GM19438 (cell line): ENCODE measurements at regions not wholly inside any gene's neighbourhood (a gene's known extent, or its start where the extent isn't known, plus 50 kb on each side); places are given as distances from the start of the nearest gene placed in this dataset.
"Not testable (repeated sequence)": the region's sequence is repeated elsewhere in the genome, so short reads cannot be mapped to it uniquely, and the experiment has no call there.

Experiments used
- ATAC-seq: cut with Tn5 transposase; IDR thresholded peaks from one replicate; pipeline ENCODE4 v1.9.1; 2021; ENCODE audit warnings: low read depth; ENCODE audit not compliant: unreplicated experiment

DNA sequence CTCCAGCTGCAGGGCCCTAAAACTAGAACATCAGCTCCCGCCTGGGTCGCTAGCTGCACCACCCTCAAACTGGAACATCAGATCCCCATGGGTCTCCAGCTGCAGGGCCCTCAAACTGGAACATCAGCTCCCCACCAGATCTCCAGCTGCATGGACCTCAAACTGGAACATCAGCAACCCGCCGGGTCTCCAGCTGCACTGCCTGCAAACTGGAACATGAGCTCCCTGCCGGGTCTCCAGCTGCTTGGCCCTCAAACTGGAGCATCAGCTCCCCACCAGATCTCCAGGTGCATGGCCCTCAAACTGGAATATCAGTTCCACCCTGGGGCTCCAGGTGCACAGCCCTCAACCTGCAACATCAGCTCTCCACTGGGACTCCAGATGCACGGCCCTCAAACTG, 82.7 kb downstream of the TFRC start:
- ATAC-seq, result not testable (repeated sequence)

DNA sequence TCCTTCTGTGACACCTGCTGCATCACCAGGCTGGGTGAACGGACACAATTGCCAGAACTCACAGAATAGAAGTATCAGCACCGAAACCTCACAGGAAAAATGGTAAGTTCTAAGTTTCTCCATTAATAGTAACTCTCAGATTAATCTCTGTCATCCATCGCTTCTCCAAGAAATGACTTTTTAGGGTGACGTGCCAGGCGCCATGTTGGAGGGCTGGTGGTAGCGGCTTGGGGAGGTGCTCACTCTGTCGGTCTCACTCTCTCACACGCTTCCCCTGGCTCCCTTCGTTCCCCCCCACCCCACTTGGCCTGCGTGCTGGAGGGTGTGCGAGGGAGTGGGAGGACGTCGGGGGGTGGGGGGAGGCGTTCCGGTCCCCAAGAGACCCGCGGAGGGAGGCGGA, 85.6 kb downstream of the TFRC start:
- ATAC-seq, result not testable (repeated sequence)

DNA sequence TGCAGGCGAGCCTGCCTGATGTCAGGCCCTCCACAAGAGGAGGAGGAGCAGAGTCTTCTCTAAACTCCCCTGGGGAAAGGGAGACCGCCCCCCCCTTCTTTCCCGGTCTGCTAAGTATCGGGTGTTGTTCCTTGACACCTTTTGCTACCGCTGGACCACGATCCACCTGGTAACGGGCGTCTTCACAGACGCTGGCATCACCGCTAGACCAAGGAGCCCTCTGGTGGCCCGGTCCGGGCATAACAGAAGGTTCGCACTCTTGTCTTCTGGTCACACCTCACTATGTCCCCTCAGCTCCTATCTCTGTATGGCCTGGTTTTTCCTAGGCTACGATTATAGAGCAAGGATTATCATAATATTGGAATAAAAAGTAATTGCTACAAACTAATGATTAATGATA, 86.0 kb upstream of the TNK2 start:
- not testable (repeated sequence) for ATAC-seq

DNA sequence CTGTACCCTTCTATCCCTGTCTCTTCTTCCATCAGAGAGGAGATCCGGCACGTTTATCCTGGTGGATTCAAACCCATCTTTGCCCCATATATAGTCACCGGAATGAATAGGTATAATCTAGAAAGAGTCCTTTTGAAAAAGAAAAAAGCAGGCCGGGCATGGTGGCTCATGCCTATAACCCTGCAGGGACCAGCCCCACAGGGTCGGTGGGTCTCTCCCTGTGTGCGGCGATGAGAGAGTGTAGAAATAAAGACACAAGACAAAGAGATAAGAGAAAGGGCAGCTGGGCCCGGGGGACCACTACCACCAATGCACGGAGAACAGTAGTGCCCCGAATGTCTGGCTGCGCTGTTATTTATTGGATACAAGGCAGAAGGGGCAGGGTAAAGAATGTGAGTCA, 85.3 kb upstream of the TNK2 start:
- ATAC-seq, result not testable (repeated sequence)

DNA sequence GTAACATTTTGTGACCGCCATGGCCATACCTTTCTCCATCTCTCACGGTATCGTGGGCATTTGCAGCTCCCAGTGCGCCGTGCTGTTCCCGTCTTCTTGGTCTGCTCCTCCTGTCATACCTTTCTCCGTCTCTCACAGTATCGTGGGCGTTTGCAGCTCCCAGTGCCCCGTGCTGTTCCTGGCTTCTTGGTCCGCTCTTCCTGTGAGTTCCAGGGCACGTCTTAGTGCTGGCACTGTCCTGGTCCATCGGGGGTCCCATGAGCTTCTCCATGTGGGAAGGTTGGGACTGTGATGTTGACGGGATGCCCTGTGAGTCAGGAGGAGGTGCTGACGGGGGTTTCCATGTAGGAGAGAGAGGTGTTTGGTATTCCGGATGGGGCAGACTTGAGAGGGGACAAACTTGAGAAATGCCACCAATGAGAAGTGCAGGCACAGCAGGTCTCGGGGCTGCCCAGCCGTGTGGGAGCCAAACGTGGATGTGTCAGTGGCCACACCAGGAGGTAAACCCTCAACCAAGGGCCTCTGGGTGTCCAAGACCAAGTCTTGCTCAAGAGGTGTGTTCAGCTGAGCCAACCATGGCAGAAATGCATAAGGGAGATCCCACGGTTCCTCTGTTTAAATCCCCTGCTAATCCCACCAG, 84.7 kb upstream of the TNK2 start:
- not testable (repeated sequence) for ATAC-seq

DNA sequence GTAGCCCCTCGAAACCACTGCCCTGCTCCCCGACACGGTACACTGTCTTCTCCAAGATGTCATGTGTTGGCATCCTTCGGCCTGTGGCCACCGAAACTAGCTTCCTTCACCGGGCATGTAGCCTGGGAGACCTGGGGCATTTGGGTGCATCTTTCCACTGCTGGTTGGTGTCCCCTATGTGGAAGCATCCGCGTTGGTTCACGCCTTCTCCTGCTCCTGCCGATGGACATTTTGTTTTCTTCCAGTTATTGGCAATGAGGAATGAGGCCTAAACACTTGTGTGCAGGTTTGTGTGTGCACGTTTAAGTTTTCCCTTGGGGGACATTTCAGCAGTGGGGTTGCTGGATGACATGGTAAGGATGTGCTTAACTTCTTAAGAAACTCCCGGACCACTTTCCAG, 83.6 kb upstream of the TNK2 start:
- not testable (repeated sequence) for ATAC-seq

DNA sequence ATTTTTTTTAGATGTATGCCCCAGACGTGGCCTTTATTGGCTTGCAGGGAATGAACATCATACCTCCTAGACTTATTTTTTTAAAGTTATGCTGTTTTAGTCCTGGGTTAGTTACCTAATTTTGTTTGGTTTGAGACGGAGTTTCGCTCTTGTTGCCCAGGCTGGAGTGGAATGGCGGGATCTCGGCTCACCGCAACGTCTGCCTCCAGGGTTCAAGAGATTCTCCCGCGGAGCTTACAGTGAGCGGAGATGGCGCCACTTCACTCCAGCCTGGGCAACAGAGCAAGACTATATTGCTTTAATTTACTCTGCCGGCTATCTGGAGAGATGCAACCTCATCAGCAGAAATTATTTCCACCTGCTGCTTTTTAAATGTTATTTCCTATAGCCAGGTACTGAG, 82.9 kb upstream of the TNK2 start:
- not testable (repeated sequence) for ATAC-seq

DNA sequence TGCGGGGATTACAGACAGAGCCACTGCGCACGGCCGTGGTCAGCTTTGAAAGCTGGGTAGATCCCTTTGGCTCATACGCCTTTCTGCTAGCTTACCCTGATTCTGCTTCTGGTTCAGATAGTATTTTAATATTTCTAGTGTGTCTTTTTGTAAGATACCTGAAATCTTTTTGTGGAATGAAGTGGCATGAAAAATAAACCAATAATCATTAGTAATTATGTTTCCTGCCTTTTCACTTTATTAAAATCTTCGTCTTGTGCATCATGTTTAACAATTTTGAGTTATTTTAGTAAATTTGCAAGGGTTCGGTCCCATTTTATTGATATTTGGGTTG, 82.5 kb upstream of the TNK2 start:
- not testable (repeated sequence) for ATAC-seq

DNA sequence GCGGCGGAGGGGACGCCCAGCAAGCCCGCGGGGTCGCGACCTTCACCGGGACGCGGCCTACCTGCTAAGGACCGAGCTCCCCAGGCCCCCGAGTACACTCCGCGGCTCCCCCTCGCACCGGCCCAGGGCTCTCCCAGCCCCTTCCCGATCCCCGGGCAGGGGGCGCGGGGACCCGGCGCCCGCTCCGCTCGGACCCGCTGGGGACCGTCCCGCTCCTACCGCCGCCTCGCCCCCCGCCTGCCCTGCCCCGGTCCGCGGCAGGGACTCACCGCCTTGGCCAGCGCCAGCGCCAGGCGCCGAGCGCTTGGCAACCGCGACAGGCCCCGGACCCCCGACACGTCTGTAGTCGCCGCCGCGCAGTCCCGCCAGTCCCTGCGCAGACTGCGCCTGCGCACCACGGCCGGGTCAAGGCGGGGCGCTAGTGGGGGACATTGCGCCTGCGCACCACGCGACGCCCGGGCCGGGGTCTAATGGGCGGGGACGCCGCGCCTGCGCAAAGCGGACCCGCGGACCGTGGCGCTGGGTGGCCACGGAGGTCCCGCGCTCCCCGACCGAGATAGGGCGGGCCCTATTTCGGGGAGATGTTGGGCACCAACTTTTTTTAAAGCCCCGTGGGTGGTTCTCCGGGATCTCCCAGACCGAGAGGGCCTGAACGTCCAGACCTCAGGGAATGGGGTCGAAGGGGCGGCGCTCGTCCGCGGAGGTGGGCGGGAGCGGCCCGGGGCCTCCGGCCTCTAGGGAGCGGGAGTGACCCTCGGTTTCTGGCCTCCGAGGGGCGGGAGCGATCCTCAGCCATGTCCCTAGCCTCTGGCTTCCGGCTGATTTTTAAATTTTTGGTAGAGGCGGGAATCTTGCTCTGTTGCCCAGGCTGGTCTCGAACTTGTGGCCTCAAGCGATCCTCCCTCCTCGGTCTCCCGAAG, 81.8 kb upstream of the TNK2 start:
- peak; percentile 84 for ATAC-seq

DNA sequence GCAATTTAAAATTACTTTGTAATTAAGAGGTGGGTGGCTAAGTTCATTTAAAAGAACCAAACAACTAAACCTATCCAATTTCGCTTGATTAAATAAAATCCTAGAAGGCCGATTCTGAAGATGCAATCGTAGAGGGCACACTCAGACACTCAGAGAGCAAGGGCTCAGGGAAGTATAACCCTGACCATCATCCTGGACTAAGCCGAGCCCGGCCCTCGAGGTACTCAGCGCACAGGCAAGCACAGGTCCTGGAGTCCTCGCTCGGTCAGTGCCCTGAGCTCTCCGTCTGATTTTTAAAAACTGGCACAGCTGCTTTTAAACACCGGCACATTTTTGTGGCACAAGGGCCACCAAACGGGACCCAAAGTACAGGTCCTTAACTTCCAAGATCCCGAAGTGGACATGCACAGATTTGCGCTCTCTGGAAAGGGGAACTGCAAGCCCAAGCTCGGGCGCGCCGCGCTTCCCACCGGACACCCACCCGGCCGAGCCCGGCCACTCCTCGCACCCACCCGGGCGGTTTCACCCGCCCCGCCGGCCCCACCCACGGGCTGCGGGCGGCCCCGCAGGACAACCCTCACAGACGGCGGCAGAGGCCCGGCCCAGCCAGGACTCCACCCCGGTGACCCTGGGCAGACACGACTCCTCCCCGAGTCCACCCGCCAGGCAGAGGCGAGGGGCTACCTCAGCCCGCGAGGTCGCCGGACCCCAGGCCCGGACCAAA, 81.0 kb upstream of the TNK2 start:
- ATAC-seq, result peak; percentile 35

DNA sequence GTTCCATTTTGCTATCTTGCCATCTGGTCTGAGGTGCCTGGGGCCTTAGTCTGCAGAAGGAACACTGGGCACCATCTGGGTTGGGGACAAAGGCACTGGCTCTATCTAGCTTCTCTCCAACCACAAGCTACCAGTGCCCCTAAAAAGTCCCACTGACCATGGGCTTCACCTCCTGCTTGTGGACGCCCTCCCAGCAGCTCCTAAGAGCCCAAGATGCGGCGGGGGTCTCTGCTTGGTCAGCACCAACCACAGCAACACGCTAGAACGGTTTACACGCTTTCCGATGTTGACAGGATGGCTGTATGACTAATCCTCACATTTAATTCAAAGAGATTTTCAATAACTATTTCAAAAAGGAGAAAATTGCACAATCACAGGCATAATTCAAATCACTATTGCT, 80.4 kb upstream of the TNK2 start:
- ATAC-seq, result not testable (repeated sequence)

DNA sequence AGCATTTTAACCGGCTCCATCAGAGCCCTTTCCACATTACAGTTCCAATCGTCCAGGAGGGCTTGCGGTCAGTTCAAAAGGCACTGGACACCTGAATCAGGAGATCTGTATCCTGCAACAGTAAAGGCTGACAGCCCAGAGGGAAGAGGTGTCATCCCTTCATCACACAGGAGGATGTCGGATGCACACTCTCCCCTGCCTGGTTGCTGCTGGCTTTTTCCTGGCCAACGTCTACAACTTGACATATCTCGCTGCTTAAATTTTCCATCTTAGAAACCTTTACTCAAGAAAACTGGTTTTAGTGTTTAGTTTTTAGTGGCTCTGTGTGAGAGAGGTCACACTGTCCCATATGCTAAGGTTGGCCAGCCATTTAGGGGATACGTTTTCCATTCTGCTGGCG, 78.7 kb upstream of the TNK2 start:
- not testable (repeated sequence) for ATAC-seq

DNA sequence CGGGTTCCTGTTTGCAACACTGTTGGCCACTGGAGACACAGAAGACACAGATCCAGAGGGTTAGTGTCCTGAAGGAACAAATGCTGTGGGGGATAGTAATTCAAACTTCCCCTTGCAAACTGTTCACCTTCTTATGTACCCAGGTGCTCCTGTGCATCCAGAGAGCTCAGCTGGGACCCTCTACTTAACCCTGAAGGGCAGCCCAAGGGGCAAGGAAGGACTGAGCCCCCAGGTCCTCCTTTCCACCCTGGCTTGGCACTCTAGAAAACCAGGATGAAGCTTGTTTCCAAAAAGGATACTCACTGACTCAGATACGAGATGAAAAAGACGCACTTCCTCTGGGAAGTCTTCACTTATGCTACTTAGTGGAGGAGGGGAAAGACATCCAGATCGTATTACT, 78.2 kb upstream of the TNK2 start:
- ATAC-seq, result not testable (repeated sequence)

DNA sequence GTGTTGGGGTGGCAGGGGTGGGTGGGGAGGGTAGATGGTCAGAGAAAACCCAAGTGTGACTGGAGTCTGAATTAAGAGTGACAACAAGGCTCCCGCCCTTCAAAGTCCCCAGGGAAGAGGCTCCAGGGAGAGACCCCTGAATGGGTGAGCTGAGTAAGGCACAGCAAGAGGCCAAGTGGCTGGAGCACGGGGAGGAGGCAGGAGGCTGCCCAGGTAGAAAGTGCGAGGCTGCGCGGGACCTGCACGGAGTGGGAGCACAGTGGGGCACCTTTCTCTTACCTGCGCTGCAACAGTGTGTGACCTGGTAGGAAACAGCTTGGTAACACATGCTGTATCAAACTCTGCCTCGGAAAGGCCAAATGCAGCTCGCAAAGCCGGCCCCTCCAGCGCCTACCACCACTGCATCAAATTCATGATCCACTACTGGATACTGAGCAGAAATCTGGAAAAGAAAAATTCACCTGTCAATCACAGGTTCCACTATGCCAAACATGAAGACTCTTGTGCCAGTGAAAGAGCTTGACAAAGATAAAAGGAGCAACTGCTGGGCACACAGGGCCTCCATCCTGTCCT, 77.1 kb upstream of the TNK2 start:
- not testable (repeated sequence) for ATAC-seq

DNA sequence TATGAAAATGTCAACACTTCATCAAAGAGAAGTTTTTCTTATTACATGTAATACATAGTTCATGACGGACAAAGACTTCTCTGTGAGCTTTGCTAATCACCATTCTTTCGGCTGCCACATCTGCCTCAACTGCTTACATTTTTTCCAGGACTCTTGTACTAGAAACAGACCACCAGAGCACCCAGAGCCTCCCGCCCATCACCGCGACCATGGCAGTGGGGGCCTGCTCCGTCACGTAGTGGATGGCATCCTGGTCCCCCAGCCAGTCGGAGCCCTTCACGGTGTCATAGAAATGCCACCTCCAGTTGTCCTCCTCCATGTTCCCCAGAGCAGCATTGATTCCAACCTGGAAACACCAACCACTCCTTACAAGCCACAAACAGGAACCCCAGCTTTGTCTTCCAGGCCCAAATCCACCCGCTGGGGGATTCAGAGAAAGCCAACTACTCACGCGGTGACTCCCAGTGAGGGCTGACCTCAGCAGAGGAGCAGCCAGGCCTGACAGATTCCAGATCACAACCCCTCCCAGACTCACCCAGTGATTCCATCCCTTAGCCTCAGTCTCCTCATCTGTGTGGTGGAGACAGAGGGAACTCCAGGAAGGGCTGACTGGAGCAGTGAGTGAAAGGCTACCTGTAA, 76.2 kb upstream of the TNK2 start:
- not testable (repeated sequence) for ATAC-seq

DNA sequence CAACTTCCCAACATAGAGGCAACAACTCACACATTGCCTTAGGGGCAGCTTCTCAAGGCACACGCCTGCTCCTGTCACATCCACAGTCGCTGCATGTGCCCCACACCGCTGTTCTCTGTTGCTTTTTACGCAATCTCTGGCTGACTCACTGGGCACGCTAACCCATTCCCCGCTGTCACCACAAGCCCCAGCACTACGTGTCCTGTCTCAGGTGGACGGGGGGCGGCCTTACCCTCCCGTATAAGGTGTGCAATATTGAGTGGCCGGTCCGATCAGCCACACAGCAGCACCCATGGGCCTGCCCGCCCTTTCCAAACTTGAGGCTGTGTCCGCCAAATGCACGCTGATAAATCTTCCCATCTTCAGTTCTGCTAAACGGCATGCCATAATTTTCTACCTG, 75.5 kb upstream of the TNK2 start:
- ATAC-seq, result not testable (repeated sequence)

DNA sequence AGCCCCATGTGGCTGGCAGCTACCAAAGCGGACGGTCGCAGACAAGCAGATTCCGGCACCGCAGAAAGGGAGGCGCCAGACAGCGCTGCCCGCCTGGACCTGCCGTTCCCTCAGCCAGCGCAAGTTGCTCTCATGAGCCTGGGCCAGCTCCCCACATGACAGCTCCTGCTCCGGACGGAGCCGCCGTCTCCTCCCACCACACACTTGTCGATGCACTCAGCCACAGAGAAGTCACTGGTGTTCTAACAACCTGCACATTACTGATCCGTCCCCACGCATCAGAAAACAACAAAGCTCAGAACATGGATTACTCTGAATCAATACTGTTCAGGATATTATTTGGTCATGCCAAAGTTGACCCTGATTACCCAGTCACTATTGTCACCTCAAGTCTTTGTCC, 74.4 kb upstream of the TNK2 start:
- not testable (repeated sequence) for ATAC-seq

DNA sequence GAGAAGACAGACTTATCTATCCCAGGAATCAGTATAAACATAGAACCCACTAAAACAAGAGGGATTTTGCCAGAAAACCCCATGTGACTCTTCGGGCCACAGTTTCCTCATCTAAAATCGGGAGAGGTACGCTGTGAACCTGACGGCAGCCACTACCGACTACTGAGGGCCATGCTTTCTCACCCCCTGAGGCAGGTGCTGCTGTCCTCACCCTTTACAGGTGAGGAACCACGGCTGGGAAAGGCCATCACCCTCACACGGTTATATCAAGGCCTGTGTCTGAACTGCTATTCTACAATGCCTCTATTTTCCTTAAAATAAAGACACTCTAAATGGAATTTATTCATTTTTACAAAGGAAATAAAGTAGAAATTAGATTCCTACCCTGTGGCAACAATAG, 73.4 kb upstream of the TNK2 start:
- ATAC-seq, result not testable (repeated sequence)

DNA sequence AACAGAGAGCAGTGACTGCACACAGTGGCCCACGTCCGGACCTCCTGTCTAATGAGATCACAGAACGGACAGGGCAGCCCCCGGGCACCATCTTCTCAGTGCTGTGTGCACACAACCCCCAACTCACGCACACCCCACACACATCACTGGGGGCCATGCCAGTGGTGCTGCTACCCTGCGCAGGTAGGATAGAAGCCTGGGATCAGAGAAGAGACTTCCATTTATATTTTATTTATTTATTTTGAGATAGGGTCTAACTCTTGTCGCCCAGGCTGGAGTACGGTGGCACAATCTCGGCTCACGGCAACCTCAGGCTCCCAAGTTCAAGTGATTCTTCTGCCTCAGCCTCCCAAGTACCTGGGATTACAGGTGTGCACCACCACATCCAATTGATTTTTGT, 71.5 kb upstream of the TNK2 start:
- ATAC-seq, result not testable (repeated sequence)

DNA sequence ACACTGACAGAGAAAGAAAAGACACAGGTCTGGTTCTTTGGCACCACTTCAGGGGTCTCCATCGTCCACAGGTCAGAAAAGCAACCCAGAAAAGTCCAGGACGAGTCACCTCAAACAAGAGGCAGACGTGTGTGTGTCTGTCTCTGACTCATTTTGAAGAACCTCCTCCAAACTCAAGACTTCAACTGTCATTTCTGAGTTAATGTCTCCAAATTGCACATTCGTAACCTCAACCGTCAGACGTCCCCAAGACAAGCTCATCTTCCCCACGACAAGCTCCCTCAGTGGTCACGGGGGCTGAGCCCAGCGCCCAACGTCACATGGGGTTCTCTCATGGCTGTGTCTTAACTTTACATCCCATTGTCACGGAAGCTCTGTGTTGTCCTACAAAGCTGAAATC, 70.2 kb upstream of the TNK2 start:
- ATAC-seq, result not testable (repeated sequence)
